SK-N-SH treated with all-trans-retinoic acid at 6 μM for 48 hours (cell line): ENCODE measurements at regions not wholly inside any gene's neighbourhood (a gene's known extent, or its start where the extent isn't known, plus 50 kb on each side); places are given as distances from the start of the nearest gene placed in this dataset.

Experiments used
- ATAC-seq: fragments of 200-7000 bp; cut with Tn5 transposase; 3 replicates; pipeline ENCODE4 v1.9.1; 2020; ENCODE audit warnings: mild to moderate bottlenecking, moderate library complexity
- CREB5 ChIP-seq: fragments of 250-450 bp; sonication (Bioruptor Pico); IDR thresholded peaks from 2 replicates; pipeline ENCODE4 v1.5.1; 2020; ENCODE audit warnings: low read depth, mild to moderate bottlenecking, moderate library complexity
- CSDC2 ChIP-seq: fragments of 250-450 bp; sonication (Bioruptor Pico); IDR thresholded peaks from 2 replicates; pipeline ENCODE4 v1.5.0; 2020; ENCODE audit warnings: mild to moderate bottlenecking, moderate library complexity
- CSRNP3 ChIP-seq: fragments of 250-450 bp; sonication (Bioruptor Pico); IDR thresholded peaks from 2 replicates; pipeline ENCODE4 v1.5.1; 2021; ENCODE audit warnings: mild to moderate bottlenecking, moderate library complexity
- ESRRG ChIP-seq: fragments of 250-450 bp; sonication (Bioruptor Pico); IDR thresholded peaks from 2 replicates; pipeline ENCODE4 v1.6.1; 2021; ENCODE audit warnings: mild to moderate bottlenecking
- GLIS3 ChIP-seq: fragments of 250-450 bp; sonication (Bioruptor Pico); IDR thresholded peaks from 2 replicates; pipeline ENCODE4 v1.5.0; 2020; ENCODE audit warnings: mild to moderate bottlenecking, moderate library complexity
- ISL1 ChIP-seq: fragments of 250-450 bp; sonication (Bioruptor Pico); IDR thresholded peaks from 2 replicates; pipeline ENCODE4 v2.1.2; 2022; ENCODE audit warnings: mild to moderate bottlenecking, moderate library complexity
- OSR1 ChIP-seq: fragments of 250-450 bp; sonication (Bioruptor Pico); IDR thresholded peaks from 2 replicates; pipeline ENCODE4 v1.8.0; 2022; ENCODE audit warnings: moderate library complexity, mild to moderate bottlenecking, inconsistent platforms
- PATZ1 ChIP-seq: fragments of 250-450 bp; sonication (Bioruptor Pico); IDR thresholded peaks from 2 replicates; pipeline ENCODE4 v1.8.0; 2020; ENCODE audit warnings: mild to moderate bottlenecking, moderate library complexity, borderline replicate concordance
- POU6F1 ChIP-seq: fragments of 250-450 bp; sonication (Bioruptor Pico); IDR thresholded peaks from 2 replicates; pipeline ENCODE4 v1.8.0; 2021; ENCODE audit warnings: low read depth, mild to moderate bottlenecking, moderate library complexity, borderline replicate concordance
- PPARA ChIP-seq: fragments of 250-450 bp; sonication (Bioruptor Pico); IDR thresholded peaks from 2 replicates; pipeline ENCODE4 v1.5.0; 2020; ENCODE audit warnings: mild to moderate bottlenecking, borderline replicate concordance
- RARB ChIP-seq: fragments of 250-450 bp; sonication (Bioruptor Pico); IDR thresholded peaks from 2 replicates; pipeline ENCODE4 v1.8.0; 2021; ENCODE audit warnings: mild to moderate bottlenecking, moderate library complexity
- SNAI2 ChIP-seq: fragments of 250-450 bp; sonication (Bioruptor Pico); IDR thresholded peaks from 2 replicates; pipeline ENCODE4 v1.5.0; 2020; ENCODE audit warnings: mild to moderate bottlenecking, moderate library complexity
- TCF4 ChIP-seq: fragments of 250-450 bp; sonication (Bioruptor Pico); IDR thresholded peaks from 2 replicates; pipeline ENCODE4 v1.8.0; 2021; ENCODE audit warnings: mild to moderate bottlenecking, moderate library complexity, borderline replicate concordance
- TOX ChIP-seq: fragments of 250-450 bp; sonication (Bioruptor Pico); IDR thresholded peaks from 2 replicates; pipeline ENCODE4 v1.8.0; 2021; ENCODE audit warnings: mild to moderate bottlenecking, moderate library complexity, borderline replicate concordance
- TSHZ2 ChIP-seq: fragments of 250-450 bp; sonication (Bioruptor Pico); IDR thresholded peaks from 2 replicates; pipeline ENCODE4 v1.5.0; 2020; ENCODE audit warnings: mild to moderate bottlenecking, moderate library complexity
- ZC3H10 ChIP-seq: fragments of 250-450 bp; sonication (Bioruptor Pico); IDR thresholded peaks from 2 replicates; pipeline ENCODE4 v1.5.1; 2021; ENCODE audit warnings: mild to moderate bottlenecking, moderate library complexity
- ZFP3 ChIP-seq: fragments of 250-450 bp; sonication (Bioruptor Pico); IDR thresholded peaks from 2 replicates; pipeline ENCODE4 v1.5.0; 2020; ENCODE audit warnings: mild to moderate bottlenecking, moderate library complexity
- ZFP30 ChIP-seq: fragments of 450-650 bp; formaldehyde crosslinking; IDR thresholded peaks from 2 replicates; pipeline ENCODE4 v1.5.0; 2022; ENCODE audit warnings: mild to moderate bottlenecking, moderate library complexity
- ZNF565 ChIP-seq: fragments of 450-650 bp; formaldehyde crosslinking; conservative IDR thresholded peaks from 2 replicates; pipeline ENCODE4 v1.5.0; 2020; ENCODE audit warnings: low read depth, mild to moderate bottlenecking, moderate library complexity
- ZNF70 ChIP-seq: fragments of 450-650 bp; formaldehyde crosslinking; IDR thresholded peaks from 2 replicates; pipeline ENCODE4 v1.5.0; 2020; ENCODE audit warnings: mild to moderate bottlenecking, moderate library complexity
- ZNF8 ChIP-seq: fragments of 450-650 bp; formaldehyde crosslinking; IDR thresholded peaks from 2 replicates; pipeline ENCODE4 v1.5.0; 2020; ENCODE audit warnings: mild to moderate bottlenecking, moderate library complexity

- TF ChIP-seq PATZ1 (CRISPR knock-in tag) (0 out of 2 replicates have a peak, but pooled peaks have one; percentile 27), ZNF70 (no peak)
- ATAC-seq: peak; percentile 99
These were observed 161.2 kb upstream of the TMCO5A start for GRCh38 chr15:37773111-37773860.

- ATAC-seq: no peak
- TF ChIP-seq ESRRG (CRISPR knock-in tag) (no peak), SNAI2 (no peak), ZNF70 (no peak), ZFP30 (CRISPR knock-in tag) (no peak), GLIS3 (CRISPR knock-in tag) (no peak), PATZ1 (CRISPR knock-in tag) (no peak), TCF4 (no peak), PPARA (CRISPR knock-in tag) (no peak), TSHZ2 (CRISPR knock-in tag) (no peak), CREB5 (no peak), ISL1 (no peak), CSRNP3 (no peak), TOX (CRISPR knock-in tag) (no peak), ZNF565 (CRISPR knock-in tag) (no peak), OSR1 (no peak), ZFP3 (CRISPR knock-in tag) (no peak), ZNF8 (CRISPR knock-in tag) (no peak), ZC3H10 (no peak), RARB (CRISPR knock-in tag) (no peak), CSDC2 (CRISPR knock-in tag) (no peak)
These were observed 159.5 kb upstream of the TMCO5A start for GRCh38 chr15:37774961-37775360.

- TF ChIP-seq ESRRG (CRISPR knock-in tag): no peak
- no peak for TF ChIP-seq SNAI2
- no peak for TF ChIP-seq POU6F1 (CRISPR knock-in tag)
- no peak for TF ChIP-seq ISL1
- TF ChIP-seq, all 23 proteins: peak for 0
- no peak for ATAC-seq
These were observed 157.4 kb upstream of the TMCO5A start for GRCh38 chr15:37777006-37777405.
